Neural crest cell (in vitro differentiated cells): ENCODE measurements at regions not wholly inside any gene's neighbourhood (a gene's known extent, or its start where the extent isn't known, plus 50 kb on each side); places are given as distances from the start of the nearest gene placed in this dataset.

Source experiments
- DNase-seq: peaks from one replicate; pipeline ENCODE4 v3.0.0; 2021; ENCODE audit warnings: low read depth, mixed read lengths, low spot score
- H3K27ac Mint-ChIP-seq: one replicate; pipeline ENCODE4 v1.8.0; 2021; ENCODE audit warnings: mild to moderate bottlenecking, mixed read lengths; ENCODE audit not compliant: unreplicated experiment
- H3K27me3 Mint-ChIP-seq: 2 replicates; pipeline ENCODE4 v1.8.0; 2021; ENCODE audit warnings: low read depth, mild to moderate bottlenecking, mixed read lengths
- H3K36me3 Mint-ChIP-seq: 2 replicates; pipeline ENCODE4 v1.8.0; 2021; ENCODE audit warnings: low read depth, mild to moderate bottlenecking, mixed read lengths
- H3K4me1 Mint-ChIP-seq: 2 replicates; pipeline ENCODE4 v1.8.0; 2021; ENCODE audit warnings: mixed read lengths
- H3K4me3 Mint-ChIP-seq: one replicate; pipeline ENCODE4 v1.8.0; 2021; ENCODE audit warnings: mild to moderate bottlenecking, mixed read lengths
- H3K9me3 Mint-ChIP-seq: 2 replicates; pipeline ENCODE4 v1.8.0; 2021; ENCODE audit warnings: mixed read lengths
- TF ChIP-seq, protein P1 (sequence below): fragments of 200-600 bp; sonication (generic); conservative IDR thresholded peaks from 2 replicates; pipeline ENCODE4 v1.5.0; 2021; ENCODE audit warnings: antibody characterized with exemption, mild to moderate bottlenecking

DNA sequence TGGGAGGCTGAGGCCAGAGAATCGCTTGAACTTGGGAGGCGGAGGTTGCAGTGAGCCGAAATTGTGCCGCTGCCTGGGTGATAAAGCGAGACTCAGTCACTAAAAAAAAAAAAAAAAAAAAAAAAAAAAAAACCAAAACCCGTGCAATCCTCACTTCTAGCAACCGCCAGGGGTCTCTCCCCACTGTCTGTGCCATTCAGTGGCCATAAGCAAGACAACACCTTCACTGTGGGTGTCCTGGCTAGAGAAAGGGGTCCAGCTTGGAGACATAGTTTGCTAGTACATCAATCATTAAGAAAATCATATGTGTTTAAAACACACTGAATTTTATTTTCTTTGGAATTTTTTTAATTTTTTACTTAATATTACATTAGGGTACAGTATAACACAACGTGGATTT is 68.2 kb downstream of the RASL11A start:
- Mint-ChIP-seq H3K27me3 (peaks cover 37% of the 10 kb centered on the region), H3K4me3 (no peak overlapping the region), H3K9me3 (no peaks in the 10 kb centered on the region), H3K27ac (no peak overlapping the region), H3K36me3 (no peaks in the 10 kb centered on the region), H3K4me1 (peaks cover 7% of the 10 kb centered on the region)
- TF ChIP-seq, protein P1, sequence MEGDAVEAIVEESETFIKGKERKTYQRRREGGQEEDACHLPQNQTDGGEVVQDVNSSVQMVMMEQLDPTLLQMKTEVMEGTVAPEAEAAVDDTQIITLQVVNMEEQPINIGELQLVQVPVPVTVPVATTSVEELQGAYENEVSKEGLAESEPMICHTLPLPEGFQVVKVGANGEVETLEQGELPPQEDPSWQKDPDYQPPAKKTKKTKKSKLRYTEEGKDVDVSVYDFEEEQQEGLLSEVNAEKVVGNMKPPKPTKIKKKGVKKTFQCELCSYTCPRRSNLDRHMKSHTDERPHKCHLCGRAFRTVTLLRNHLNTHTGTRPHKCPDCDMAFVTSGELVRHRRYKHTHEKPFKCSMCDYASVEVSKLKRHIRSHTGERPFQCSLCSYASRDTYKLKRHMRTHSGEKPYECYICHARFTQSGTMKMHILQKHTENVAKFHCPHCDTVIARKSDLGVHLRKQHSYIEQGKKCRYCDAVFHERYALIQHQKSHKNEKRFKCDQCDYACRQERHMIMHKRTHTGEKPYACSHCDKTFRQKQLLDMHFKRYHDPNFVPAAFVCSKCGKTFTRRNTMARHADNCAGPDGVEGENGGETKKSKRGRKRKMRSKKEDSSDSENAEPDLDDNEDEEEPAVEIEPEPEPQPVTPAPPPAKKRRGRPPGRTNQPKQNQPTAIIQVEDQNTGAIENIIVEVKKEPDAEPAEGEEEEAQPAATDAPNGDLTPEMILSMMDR, result no peak
- DNase-seq, result no peak

DNA sequence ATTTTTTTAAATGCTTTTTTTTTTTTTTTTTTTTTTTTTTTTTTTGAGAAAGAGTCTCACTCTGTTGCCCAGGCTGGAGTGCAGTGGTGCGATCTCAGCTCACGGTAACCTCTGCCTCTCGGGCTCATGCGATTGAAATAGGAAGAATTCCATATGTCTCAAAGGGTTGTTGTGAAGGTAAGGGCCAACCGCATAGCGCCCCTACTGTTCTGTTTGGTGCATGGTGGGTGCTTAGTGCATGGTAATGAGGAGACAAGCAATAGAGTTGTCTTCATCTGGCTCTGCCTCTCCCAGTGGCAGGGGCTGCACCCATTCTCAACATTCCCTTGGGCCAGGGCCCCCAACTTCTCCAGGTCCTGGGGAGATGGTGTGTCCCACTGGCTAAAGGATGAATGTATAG is 68.7 kb downstream of the RASL11A start:
- Mint-ChIP-seq H3K9me3 (no peaks in the 10 kb centered on the region), H3K36me3 (no peaks in the 10 kb centered on the region), H3K27ac (no peak overlapping the region), H3K27me3 (peaks cover 39% of the 10 kb centered on the region), H3K4me1 (peaks cover 7% of the 10 kb centered on the region), H3K4me3 (no peak overlapping the region)
- peak; percentile 23 for DNase-seq
- TF ChIP-seq, protein P1, result peak; percentile 64

GRCh38 chr13:27341616-27342015 is 71.0 kb downstream of the RASL11A start:
- no peak for DNase-seq
- Mint-ChIP-seq H3K4me1 (no peaks in the 10 kb centered on the region), H3K27me3 (peaks cover 48% of the 10 kb centered on the region), H3K9me3 (no peaks in the 10 kb centered on the region), H3K36me3 (no peaks in the 10 kb centered on the region), H3K4me3 (no peak overlapping the region), H3K27ac (no peak overlapping the region)
- TF ChIP-seq, protein P1, result no peak

DNA sequence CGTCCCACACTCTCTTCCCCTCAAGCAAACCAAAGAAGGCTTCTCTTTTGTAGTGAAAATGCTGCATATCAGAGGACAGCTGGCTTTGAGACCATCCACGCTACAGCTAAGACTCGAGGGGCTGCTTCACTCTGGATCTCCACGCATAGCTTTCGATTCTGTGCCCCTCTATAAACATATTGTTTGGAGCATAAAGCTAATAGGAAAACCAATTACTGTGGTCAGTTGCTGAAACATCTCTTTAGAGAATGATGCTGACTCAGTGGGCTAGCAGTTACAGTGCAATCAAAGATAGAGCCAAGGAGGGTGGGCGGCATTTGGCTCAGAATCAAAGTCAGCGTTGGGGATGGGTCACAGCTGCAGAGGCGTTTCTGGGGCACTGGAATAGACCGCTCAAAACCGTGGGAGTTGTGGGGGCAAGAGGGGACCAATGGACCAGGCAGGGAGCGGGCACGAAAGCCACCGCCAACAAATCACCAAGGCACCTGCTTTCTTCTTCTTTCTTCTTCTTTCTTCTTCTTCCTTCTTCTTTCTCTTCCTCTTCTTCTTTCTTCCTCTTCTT is 76.7 kb downstream of the RASL11A start:
- no peak for DNase-seq
- no peak overlapping the region for H3K27ac Mint-ChIP-seq
- TF ChIP-seq, protein P1, result no peak
- H3K27me3 Mint-ChIP-seq, result peaks cover 50% of the 10 kb centered on the region
- H3K9me3 Mint-ChIP-seq, result peaks cover 4% of the 10 kb centered on the region
- no peak overlapping the region for H3K4me3 Mint-ChIP-seq
- H3K36me3 Mint-ChIP-seq, result no peaks in the 10 kb centered on the region
- no peaks in the 10 kb centered on the region for H3K4me1 Mint-ChIP-seq

DNA sequence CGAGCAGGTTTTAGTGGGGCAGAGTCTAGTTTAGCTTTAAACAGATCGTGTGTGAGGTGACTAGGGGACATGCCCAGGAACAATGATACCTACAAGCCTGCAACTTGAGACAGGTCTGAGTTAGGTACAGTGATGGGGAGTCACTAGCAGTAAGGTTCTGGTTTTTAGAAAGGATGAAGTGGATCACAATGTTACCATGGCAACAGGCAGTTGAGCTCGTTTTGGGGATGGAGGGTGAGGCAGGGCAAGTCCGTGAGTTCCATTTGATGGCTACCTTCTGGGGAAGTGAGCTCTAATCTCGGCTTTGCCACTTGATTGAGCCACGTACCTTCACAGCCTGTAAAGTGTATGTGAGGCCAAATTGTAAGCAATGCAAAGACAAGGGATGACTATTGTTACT is 76.0 kb upstream of the GTF3A start:
- H3K36me3 Mint-ChIP-seq, result no peaks in the 10 kb centered on the region
- H3K27ac Mint-ChIP-seq, result no peak overlapping the region
- TF ChIP-seq, protein P1, result no peak
- H3K4me1 Mint-ChIP-seq, result peaks cover 5% of the 10 kb centered on the region
- H3K9me3 Mint-ChIP-seq, result peaks cover 4% of the 10 kb centered on the region
- no peak overlapping the region for H3K4me3 Mint-ChIP-seq
- peaks cover 42% of the 10 kb centered on the region for H3K27me3 Mint-ChIP-seq
- no peak for DNase-seq
